Breast epithelium (tissue), 4 donors: ENCODE measurements at regions not wholly inside any gene's neighbourhood (a gene's known extent, or its start where the extent isn't known, plus 50 kb on each side); places are given as distances from the start of the nearest gene placed in this dataset.

Source experiments
- DNase-seq, 2 donors: peaks; one replicate each; pipeline ENCODE4 v3.0.0-alpha.2; 2019; ENCODE audit warnings: low spot score in 2 of 2
- H3K27ac ChIP-seq, 2 donors: fragments of 200-600 bp; sonication (generic) in 1 of 2; one replicate each; pipeline ENCODE4 v1.5.1; 2016 to 2019; ENCODE audit warnings: mild to moderate bottlenecking in 1 of 2
- H3K27me3 ChIP-seq, 2 donors: fragments of 200-600 bp; sonication (generic) in 1 of 2; one replicate each; pipeline versions ENCODE4 v1.5.1 to v1.6.0; 2017 to 2019; ENCODE audit warnings: control low read depth in 1 of 2, mild to moderate bottlenecking in 1 of 2
- H3K36me3 ChIP-seq: fragments of 200-600 bp; one replicate; pipeline ENCODE4 v1.5.1; 2019
- H3K4me1 ChIP-seq, 2 donors: fragments of 200-600 bp; sonication (generic); one replicate each; pipeline ENCODE4 v1.5.1; 2016 to 2019; ENCODE audit warnings: control low read depth in 1 of 2
- H3K4me3 ChIP-seq, 3 donors: fragments of 200-600 bp; sonication (generic); 1 replicate in 2 of 3; 2 replicates in 1 of 3; pipeline ENCODE4 v1.5.1; 2016 to 2019; ENCODE audit warnings: mild to moderate bottlenecking in 3 of 3, moderate library complexity in 2 of 3
- H3K9me3 ChIP-seq, 2 donors: fragments of 200-600 bp; sonication (generic) in 1 of 2; one replicate each; pipeline ENCODE4 v1.5.1; 2016 to 2019; ENCODE audit warnings: control low read depth in 1 of 2
- POLR2A ChIP-seq: fragments of 450-650 bp; IDR thresholded peaks from one replicate; pipeline ENCODE4 v1.6.1; 2016; ENCODE audit warnings: antibody characterized with exemption, mild to moderate bottlenecking, moderate library complexity
- POLR2AphosphoS5 ChIP-seq, 3 donors: sonication (generic); formaldehyde crosslinking; IDR thresholded peaks; one replicate each; pipeline ENCODE4 v1.6.1; 2017; ENCODE audit warnings: antibody characterized with exemption in 3 of 3
- intact Hi-C: fragments of 100-400 bp; cut with DNase I; formaldehyde crosslinking; loops from one replicate; pipeline ENCODE4 v1.15.1; 2023; ENCODE audit warnings: low total_unique reads
- TF ChIP-seq, protein P1 (sequence below), 3 donors: fragments of 450-650 bp; IDR thresholded peaks; one replicate each; pipeline ENCODE4 v1.5.1; 2016 to 2017; ENCODE audit warnings: antibody characterized with exemption in 3 of 3, mild to moderate bottlenecking in 3 of 3, moderate library complexity in 3 of 3

- intact Hi-C loops = no loop called here
- Histone ChIP-seq H3K9me3 (no peaks in the 10 kb centered on the region), H3K36me3 (no peaks in the 10 kb centered on the region), H3K4me1 (no peaks in the 10 kb centered on the region), H3K27me3 (no peaks in the 10 kb centered on the region), H3K27ac (peak overlapping the region; percentile 53 to 55), H3K4me3 (no peak overlapping the region)
- TF ChIP-seq POLR2A (no peak), POLR2AphosphoS5 (IDR thresholded peaks at IDR 0.05) (no peak)
- TF ChIP-seq, protein P1, sequence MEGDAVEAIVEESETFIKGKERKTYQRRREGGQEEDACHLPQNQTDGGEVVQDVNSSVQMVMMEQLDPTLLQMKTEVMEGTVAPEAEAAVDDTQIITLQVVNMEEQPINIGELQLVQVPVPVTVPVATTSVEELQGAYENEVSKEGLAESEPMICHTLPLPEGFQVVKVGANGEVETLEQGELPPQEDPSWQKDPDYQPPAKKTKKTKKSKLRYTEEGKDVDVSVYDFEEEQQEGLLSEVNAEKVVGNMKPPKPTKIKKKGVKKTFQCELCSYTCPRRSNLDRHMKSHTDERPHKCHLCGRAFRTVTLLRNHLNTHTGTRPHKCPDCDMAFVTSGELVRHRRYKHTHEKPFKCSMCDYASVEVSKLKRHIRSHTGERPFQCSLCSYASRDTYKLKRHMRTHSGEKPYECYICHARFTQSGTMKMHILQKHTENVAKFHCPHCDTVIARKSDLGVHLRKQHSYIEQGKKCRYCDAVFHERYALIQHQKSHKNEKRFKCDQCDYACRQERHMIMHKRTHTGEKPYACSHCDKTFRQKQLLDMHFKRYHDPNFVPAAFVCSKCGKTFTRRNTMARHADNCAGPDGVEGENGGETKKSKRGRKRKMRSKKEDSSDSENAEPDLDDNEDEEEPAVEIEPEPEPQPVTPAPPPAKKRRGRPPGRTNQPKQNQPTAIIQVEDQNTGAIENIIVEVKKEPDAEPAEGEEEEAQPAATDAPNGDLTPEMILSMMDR (IDR thresholded peaks at IDR 0.05) = no peak
- DNase-seq = no peak
Measured at GRCh38 chr6:6966127-6966526, 141.6 kb upstream of the RREB1 start.

DNA sequence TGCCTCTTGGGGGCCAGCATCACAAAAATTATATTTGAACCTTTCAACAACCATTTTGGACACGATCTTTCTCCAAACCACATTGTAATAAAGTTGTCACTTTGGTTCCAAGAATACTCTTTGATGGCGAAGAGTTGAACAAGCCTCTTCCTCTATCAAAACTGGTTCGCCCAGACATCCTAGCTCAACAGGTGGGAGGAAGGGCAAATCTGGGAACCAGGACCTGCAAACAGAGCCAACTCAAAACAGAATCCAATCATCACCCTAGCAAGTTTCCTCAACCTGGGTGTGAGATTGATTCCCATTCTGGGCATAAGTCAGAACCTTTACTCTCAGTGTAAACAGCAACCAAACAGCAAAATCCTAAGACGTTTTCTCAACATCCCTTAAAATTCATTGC is 141.2 kb upstream of the RREB1 start:
- TF ChIP-seq POLR2A (no peak), POLR2AphosphoS5 (IDR thresholded peaks at IDR 0.05) (peak in 1 of 3 donors; percentile 55)
- TF ChIP-seq, protein P1 (IDR thresholded peaks at IDR 0.05) = no peak

DNA sequence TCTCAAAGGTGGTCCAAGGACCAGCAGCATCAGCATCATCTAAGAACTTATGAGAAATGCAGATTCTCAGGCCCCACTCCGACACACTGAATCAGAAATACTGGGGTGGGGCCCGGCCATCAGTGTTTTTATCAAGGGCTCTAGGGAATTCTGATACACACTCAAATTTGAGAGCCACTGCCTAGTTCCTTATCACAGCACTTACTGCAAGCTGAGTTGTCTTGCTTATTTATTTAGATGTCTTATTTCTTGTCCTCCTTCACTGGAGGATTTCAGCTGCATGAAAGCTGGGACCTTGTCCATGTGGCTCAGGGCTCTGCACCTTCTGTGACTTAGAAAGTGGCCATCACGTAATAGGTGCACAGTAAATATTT is 139.4 kb upstream of the RREB1 start:
- intact Hi-C loops = no loop called here

More for the DNA sequence above, 141.2 kb upstream of the RREB1 start:
- DNase-seq = peak in 1 of 2 donors; percentile 42
- Histone ChIP-seq H3K9me3 (no peaks in the 10 kb centered on the region), H3K4me3 (no peak overlapping the region), H3K27me3 (no peaks in the 10 kb centered on the region), H3K27ac (peak overlapping the region; percentile 53 to 55), H3K4me1 (no peaks in the 10 kb centered on the region), H3K36me3 (no peaks in the 10 kb centered on the region)
- intact Hi-C loops = no loop called here

DNA sequence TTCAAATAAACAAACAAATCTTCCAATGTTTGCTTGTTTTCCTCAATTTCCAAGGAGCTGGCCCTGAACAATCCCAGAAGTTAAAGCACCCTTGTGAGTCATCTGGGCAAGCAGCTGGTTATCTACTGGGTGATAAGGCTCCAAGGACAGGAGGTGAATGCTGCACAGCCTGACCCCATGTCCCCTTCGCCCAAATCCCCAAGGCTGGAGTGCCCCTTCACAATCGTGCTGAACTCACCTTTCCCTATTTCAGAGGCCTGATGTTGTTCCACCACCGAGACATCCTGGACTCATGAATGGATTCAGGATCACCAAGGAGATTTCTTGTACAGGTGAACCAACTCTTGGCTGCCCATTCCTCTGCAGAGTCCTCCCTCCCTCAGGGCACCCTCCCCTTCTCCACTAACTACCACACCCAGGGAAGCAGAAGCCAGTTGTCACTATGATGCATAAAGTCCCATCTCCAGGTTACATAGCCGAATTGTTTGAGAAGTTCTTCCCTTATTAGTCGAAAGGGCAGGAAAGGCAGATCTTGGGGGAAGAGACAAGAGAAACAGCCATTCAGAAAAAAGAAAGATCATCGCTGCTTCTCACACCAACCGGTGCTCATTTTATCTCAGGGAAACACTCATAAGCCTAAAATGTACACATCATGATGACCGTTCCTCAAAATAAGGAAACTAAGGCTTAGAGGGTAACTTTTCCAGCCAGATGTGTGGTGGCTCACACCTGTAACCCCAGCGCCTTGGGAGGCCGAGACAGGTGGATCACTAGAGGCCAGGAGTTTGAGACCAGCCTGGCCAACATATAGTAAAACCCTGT is 138.8 kb upstream of the RREB1 start:
- intact Hi-C loops = no loop called here
- Histone ChIP-seq H3K9me3 (no peaks in the 10 kb centered on the region), H3K4me3 (no peak overlapping the region), H3K36me3 (no peaks in the 10 kb centered on the region), H3K27ac (no peak overlapping the region), H3K27me3 (no peaks in the 10 kb centered on the region), H3K4me1 (no peaks in the 10 kb centered on the region)
- TF ChIP-seq POLR2AphosphoS5 (IDR thresholded peaks at IDR 0.05) (no peak), POLR2A (no peak)
- TF ChIP-seq, protein P1 (IDR thresholded peaks at IDR 0.05) = no peak
- DNase-seq = no peak

More for the DNA sequence above, 139.4 kb upstream of the RREB1 start:
- DNase-seq = no peak
- no peak overlapping the region for H3K27ac ChIP-seq
- H3K9me3 ChIP-seq = no peaks in the 10 kb centered on the region
- TF ChIP-seq, protein P1 (IDR thresholded peaks at IDR 0.05) = no peak
- TF ChIP-seq POLR2AphosphoS5 (IDR thresholded peaks at IDR 0.05) = no peak
- TF ChIP-seq POLR2A = no peak
- no peak overlapping the region for H3K4me3 ChIP-seq
- H3K36me3 ChIP-seq = no peaks in the 10 kb centered on the region
- H3K4me1 ChIP-seq = no peaks in the 10 kb centered on the region
- H3K27me3 ChIP-seq = no peaks in the 10 kb centered on the region

DNA sequence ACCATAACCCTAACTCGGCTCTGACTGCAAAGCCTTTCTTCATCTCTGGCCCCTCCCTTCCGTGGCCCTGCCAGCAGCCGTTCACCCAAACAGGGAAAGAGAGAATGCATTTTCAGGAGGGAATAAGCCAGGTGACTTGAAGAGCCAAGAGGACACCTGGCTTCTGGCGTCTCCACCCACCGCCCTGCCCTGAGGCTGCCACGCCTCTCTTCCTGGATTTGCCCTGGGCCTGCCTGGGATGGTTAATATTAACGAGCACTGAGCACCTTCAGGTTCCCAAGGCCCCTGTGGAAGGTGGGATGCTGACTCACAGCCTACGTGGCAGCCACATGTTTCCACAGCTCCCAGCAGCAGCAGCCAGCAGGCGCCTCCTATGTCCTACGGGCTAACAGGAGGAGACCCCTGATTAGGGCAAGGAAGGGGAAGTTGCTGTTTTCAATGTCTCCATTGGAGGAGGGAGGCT is 138.0 kb upstream of the RREB1 start:
- intact Hi-C loops = no loop called here
- H3K27ac ChIP-seq = no peak overlapping the region
- no peak overlapping the region for H3K4me3 ChIP-seq
- no peaks in the 10 kb centered on the region for H3K4me1 ChIP-seq
- no peak for DNase-seq
- no peaks in the 10 kb centered on the region for H3K9me3 ChIP-seq
- no peaks in the 10 kb centered on the region for H3K36me3 ChIP-seq
- no peak for TF ChIP-seq POLR2A
- no peak for TF ChIP-seq POLR2AphosphoS5 (IDR thresholded peaks at IDR 0.05)
- TF ChIP-seq, protein P1 (IDR thresholded peaks at IDR 0.05) = no peak
- H3K27me3 ChIP-seq = no peaks in the 10 kb centered on the region
